Keratinocyte (primary cell): ENCODE measurements at regions not wholly inside any gene's neighbourhood (a gene's known extent, or its start where the extent isn't known, plus 50 kb on each side); places are given as distances from the start of the nearest gene placed in this dataset.
A peak's percentile ranks its signal among the peaks of the same experiment; 100 is the strongest.

Experiments
- DNase-seq: peaks from one replicate; pipeline ENCODE4 v3.0.0-alpha.2; 2011; ENCODE audit warnings: low read depth, missing footprints, low spot score
- FAIRE-seq: peaks from 2 replicates; lab custom pipeline; 2011; peaks lifted over from hg19 to GRCh38; lab: Jason Lieb, UNC
- H2AFZ ChIP-seq: 2 replicates; pipeline ENCODE4 v1.6.0; 2012; ENCODE audit warnings: low read length, control low read depth, inconsistent platforms; ENCODE audit not compliant: control insufficient read depth
- H3K27ac ChIP-seq: 2 replicates; pipeline ENCODE4 v1.5.1; 2011; ENCODE audit warnings: low read length; ENCODE audit not compliant: control insufficient read depth, insufficient read depth
- H3K27me3 ChIP-seq: 3 replicates; pipeline ENCODE4 v1.6.0; 2011; ENCODE audit warnings: low read length; ENCODE audit not compliant: control insufficient read depth, insufficient read depth; ENCODE audit errors: extremely low read depth
- H3K36me3 ChIP-seq, 2 experiments: 2 replicates in 1 of 2; 3 replicates in 1 of 2; pipeline ENCODE4 v1.5.1; 2011; ENCODE audit warnings: low read length in 2 of 2, mild to moderate bottlenecking in 1 of 2; ENCODE audit not compliant: control insufficient read depth in 2 of 2, insufficient read depth in 2 of 2; ENCODE audit errors: extremely low read depth in 1 of 2
- H3K4me1 ChIP-seq: 3 replicates; pipeline ENCODE4 v1.5.1; 2011; ENCODE audit warnings: low read length; ENCODE audit not compliant: control insufficient read depth, insufficient read depth; ENCODE audit errors: extremely low read depth
- H3K4me2 ChIP-seq: 3 replicates; pipeline ENCODE4 v1.6.0; 2011; ENCODE audit warnings: low read depth, low read length; ENCODE audit not compliant: control insufficient read depth, insufficient read depth; ENCODE audit errors: extremely low read depth
- H3K4me3 ChIP-seq, 3 experiments: fragments of 200-600 bp in 1 of 3; sonication (generic) in 1 of 3; 2 replicates in 2 of 3; 3 replicates in 1 of 3; pipeline ENCODE4 v1.5.1; 2011 to 2016; ENCODE audit warnings: low read length in 3 of 3, mild to moderate bottlenecking in 3 of 3, control low read depth in 2 of 3, inconsistent platforms in 1 of 3, low read depth in 1 of 3, mixed read lengths in 1 of 3, mixed run types in 1 of 3, moderate library complexity in 1 of 3; ENCODE audit not compliant: control insufficient read depth in 2 of 3, insufficient read depth in 2 of 3; ENCODE audit errors: extremely low read depth in 1 of 3
- H3K79me2 ChIP-seq: 2 replicates; pipeline ENCODE4 v1.6.0; 2012; ENCODE audit warnings: low read length; ENCODE audit not compliant: control insufficient read depth, insufficient read depth
- H3K9ac ChIP-seq: 3 replicates; pipeline ENCODE4 v1.6.0; 2011; ENCODE audit warnings: low read length; ENCODE audit not compliant: control insufficient read depth, insufficient read depth; ENCODE audit errors: extremely low read depth
- H3K9me1 ChIP-seq: 3 replicates; pipeline ENCODE4 v1.6.0; 2011; ENCODE audit warnings: low read length; ENCODE audit not compliant: control insufficient read depth, insufficient read depth; ENCODE audit errors: extremely low read depth
- H3K9me3 ChIP-seq: 2 replicates; pipeline ENCODE4 v1.5.1; 2012; ENCODE audit warnings: low read depth, low read length; ENCODE audit not compliant: control insufficient read depth
- H4K20me1 ChIP-seq: 3 replicates; pipeline ENCODE4 v1.6.0; 2011; ENCODE audit warnings: low read length; ENCODE audit not compliant: control insufficient read depth, insufficient read depth; ENCODE audit errors: extremely low read depth
- EZH2 ChIP-seq: IDR thresholded peaks from one replicate; pipeline ENCODE4 v1.6.1; 2012; ENCODE audit warnings: inconsistent platforms, mild to moderate bottlenecking, low read length, moderate library complexity
- dilution Hi-C: fragments of 300-500 bp; cut with MboI; formaldehyde crosslinking; loops from one replicate; pipeline ENCODE4 v1.7.0; 2020; ENCODE audit warnings: low sequenced_read_pairs; ENCODE audit not compliant: extremely low pct_ligation_motif_present
- TF ChIP-seq, protein P1 (sequence below), 3 experiments: IDR thresholded peaks in 1 of 3; conservative IDR thresholded peaks in 1 of 3; optimal IDR thresholded peaks in 1 of 3; 2 replicates in 2 of 3; 3 replicates in 1 of 3; pipeline versions ENCODE3 to v1.5.1; 2011; ENCODE audit warnings: low read length in 3 of 3, mild to moderate bottlenecking in 3 of 3, moderate library complexity in 2 of 3, control low read depth in 1 of 3, inconsistent platforms in 1 of 3; ENCODE audit not compliant: insufficient read depth in 2 of 3; ENCODE audit errors: extremely low read depth in 1 of 3

DNA sequence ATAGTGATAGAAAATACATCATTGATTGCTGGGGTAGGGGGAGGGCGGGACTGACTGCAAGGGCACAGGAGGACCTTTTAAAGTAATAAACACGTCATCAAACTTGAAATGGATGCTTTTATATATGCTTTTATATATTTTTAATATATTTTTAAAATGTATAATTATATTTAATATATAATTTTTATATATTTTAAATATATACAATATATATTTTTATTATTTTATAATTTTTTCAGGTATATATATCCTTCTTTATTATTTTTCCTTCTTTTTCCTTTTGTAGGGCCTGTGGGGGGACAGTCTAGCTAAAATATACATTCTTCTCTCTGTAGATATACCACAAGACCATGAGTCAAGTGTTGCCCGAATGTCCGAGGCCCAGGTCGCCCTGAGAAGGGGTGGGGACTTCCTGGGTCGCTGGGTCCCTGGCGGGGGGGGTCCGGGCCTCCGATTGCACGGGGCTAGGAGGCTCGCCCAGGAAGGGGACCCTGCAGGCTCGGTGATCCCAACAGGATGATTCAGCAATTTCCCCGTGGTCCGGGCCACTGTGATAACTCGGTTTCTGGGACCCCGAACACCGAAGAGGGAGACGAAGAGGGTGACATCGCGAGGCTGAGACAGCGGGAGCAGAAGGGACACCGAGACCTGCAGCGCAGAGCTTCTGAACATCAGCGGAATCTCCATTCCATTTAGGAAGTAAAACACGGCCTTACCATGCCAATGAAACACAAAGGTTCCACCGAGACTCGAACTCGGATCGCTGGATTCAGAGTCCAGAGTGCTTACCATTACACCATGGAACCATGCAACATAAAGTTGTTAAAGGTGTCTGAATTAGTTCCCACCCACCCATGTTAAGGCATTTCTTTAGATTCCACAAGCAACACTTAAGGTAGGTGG is 112.5 kb upstream of the NBPF11 start:
- Histone ChIP-seq H3K9me1 (no peaks in the 10 kb centered on the region), H3K79me2 (no peaks in the 10 kb centered on the region), H3K36me3 (no peaks in the 10 kb centered on the region), H3K27me3 (no peaks in the 10 kb centered on the region), H2AFZ (peak overlapping the region; percentile 70), H3K4me3 (peak overlapping the region; percentile 40 to 68 (median 60)), H3K9ac (peak overlapping the region; percentile 96), H3K27ac (peak overlapping the region; percentile 95), H3K9me3 (no peaks in the 10 kb centered on the region), H3K4me1 (no peaks in the 10 kb centered on the region), H3K4me2 (peak overlapping the region; percentile 86), H4K20me1 (no peaks in the 10 kb centered on the region)
- TF ChIP-seq, protein P1, sequence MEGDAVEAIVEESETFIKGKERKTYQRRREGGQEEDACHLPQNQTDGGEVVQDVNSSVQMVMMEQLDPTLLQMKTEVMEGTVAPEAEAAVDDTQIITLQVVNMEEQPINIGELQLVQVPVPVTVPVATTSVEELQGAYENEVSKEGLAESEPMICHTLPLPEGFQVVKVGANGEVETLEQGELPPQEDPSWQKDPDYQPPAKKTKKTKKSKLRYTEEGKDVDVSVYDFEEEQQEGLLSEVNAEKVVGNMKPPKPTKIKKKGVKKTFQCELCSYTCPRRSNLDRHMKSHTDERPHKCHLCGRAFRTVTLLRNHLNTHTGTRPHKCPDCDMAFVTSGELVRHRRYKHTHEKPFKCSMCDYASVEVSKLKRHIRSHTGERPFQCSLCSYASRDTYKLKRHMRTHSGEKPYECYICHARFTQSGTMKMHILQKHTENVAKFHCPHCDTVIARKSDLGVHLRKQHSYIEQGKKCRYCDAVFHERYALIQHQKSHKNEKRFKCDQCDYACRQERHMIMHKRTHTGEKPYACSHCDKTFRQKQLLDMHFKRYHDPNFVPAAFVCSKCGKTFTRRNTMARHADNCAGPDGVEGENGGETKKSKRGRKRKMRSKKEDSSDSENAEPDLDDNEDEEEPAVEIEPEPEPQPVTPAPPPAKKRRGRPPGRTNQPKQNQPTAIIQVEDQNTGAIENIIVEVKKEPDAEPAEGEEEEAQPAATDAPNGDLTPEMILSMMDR (optimal IDR thresholded peaks at IDR 0.05 in 1 of 3, IDR thresholded peaks at IDR 0.05 in 1 of 3, conservative IDR thresholded peaks at IDR 0.05 in 1 of 3; ENCODE audit: extremely low read depth in 1 of 3, insufficient read depth in 2 of 3, low read length in 3 of 3), result no peak
- no peak for TF ChIP-seq EZH2
- DNase-seq (peak; percentile 94), FAIRE-seq (peak; percentile 36)
- dilution Hi-C loops, result no loop called here

DNA sequence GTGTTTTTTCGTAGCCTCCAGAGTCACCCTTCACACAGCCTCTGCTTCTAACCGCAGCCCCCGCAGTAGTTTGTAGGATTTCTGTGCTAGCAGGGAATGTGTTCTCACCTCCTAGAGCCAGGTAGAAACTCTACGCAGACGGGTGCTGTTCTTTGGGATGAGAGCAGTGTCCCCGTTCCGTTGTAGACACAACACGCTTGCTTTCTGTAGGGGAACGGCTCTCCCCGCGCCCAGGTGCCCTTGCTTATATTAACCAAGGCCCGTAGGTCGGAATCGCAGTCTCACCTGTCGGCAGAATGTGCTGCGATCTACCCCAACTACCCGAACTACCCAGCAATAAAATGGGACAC is 111.8 kb upstream of the NBPF11 start:
- dilution Hi-C loops, result no loop called here
- H4K20me1 ChIP-seq, result no peaks in the 10 kb centered on the region

More for the DNA sequence above, 111.8 kb upstream of the NBPF11 start:
- no peaks in the 10 kb centered on the region for H3K79me2 ChIP-seq
- no peaks in the 10 kb centered on the region for H3K4me1 ChIP-seq
- no peaks in the 10 kb centered on the region for H3K9me3 ChIP-seq
- H3K9ac ChIP-seq, result peak overlapping the region; percentile 96
- H3K9me1 ChIP-seq, result no peaks in the 10 kb centered on the region
- DNase-seq, result no peak
- H3K36me3 ChIP-seq, result no peaks in the 10 kb centered on the region
- peak overlapping the region; percentile 40 to 68 (median 60) for H3K4me3 ChIP-seq
- H2AFZ ChIP-seq, result peak overlapping the region; percentile 70
- H3K4me2 ChIP-seq, result peak overlapping the region; percentile 86
- H3K27ac ChIP-seq, result peak overlapping the region; percentile 95
- no peak for TF ChIP-seq EZH2
- TF ChIP-seq, protein P1 (optimal IDR thresholded peaks at IDR 0.05 in 1 of 3, IDR thresholded peaks at IDR 0.05 in 1 of 3, conservative IDR thresholded peaks at IDR 0.05 in 1 of 3; ENCODE audit: extremely low read depth in 1 of 3, insufficient read depth in 2 of 3, low read length in 3 of 3), result no peak
- FAIRE-seq, result no peak
- no peaks in the 10 kb centered on the region for H3K27me3 ChIP-seq
